Thyroid gland (tissue), 4 donors: ENCODE measurements at regions not wholly inside any gene's neighbourhood (a gene's known extent, or its start where the extent isn't known, plus 50 kb on each side); places are given as distances from the start of the nearest gene placed in this dataset.

Experiments used
- CTCF ChIP-seq, 6 experiments: fragments of 200-600 bp in 3 of 6; fragments of 450-650 bp in 3 of 6; sonication (generic) in 3 of 6; IDR thresholded peaks; one replicate each; pipeline ENCODE4 v1.5.1; 2016 to 2019; ENCODE audit warnings: antibody characterized with exemption in 6 of 6, mild to moderate bottlenecking in 2 of 6, inconsistent platforms in 1 of 6, moderate library complexity in 1 of 6
- POLR2A ChIP-seq, 2 donors: fragments of 450-650 bp; IDR thresholded peaks; one replicate each; pipeline ENCODE4 v1.6.1; 2017; ENCODE audit warnings: antibody characterized with exemption in 2 of 2, mild to moderate bottlenecking in 2 of 2, moderate library complexity in 1 of 2

GRCh38 chr5:139738193-139739149 is 57.1 kb upstream of the PSD2 start:
- TF ChIP-seq CTCF (IDR thresholded peaks at IDR 0.05) (no peak), POLR2A (IDR thresholded peaks at IDR 0.05) (no peak)
